Right renal pelvis (tissue), 4 donors: ENCODE measurements at regions not wholly inside any gene's neighbourhood (a gene's known extent, or its start where the extent isn't known, plus 50 kb on each side); places are given as distances from the start of the nearest gene placed in this dataset.

Experiments
- DNase-seq, 4 donors: peaks; one replicate each; pipeline ENCODE4 v3.0.0-alpha.2; 2013; ENCODE audit warnings: low read depth in 4 of 4, low spot score in 3 of 4, missing footprints in 1 of 4

DNA sequence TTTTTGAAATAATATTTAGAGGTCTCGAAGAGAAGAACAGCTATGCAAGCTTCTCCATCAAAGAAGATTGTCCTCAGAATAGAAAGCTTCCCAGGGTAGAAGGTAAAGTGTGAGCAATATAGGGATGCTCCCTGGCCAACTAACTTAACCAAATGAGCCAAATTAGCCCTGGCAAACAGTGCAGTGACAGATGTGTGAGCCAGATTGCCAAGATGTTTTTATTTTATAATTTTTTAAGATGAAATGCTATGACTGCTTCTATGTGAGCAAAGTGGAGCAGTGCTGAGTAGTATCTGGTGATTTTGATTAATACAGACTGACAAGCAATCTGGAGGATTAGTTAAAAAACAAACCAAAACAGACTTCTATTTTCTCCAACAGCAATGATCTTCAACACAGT lies 202.1 kb downstream of the NOVA1 start:
- DNase-seq: no peak

GRCh38 chr14:26394150-26394810 lies 203.6 kb downstream of the NOVA1 start:
- peak in 1 of 4 donors; percentile 3 for DNase-seq

DNA sequence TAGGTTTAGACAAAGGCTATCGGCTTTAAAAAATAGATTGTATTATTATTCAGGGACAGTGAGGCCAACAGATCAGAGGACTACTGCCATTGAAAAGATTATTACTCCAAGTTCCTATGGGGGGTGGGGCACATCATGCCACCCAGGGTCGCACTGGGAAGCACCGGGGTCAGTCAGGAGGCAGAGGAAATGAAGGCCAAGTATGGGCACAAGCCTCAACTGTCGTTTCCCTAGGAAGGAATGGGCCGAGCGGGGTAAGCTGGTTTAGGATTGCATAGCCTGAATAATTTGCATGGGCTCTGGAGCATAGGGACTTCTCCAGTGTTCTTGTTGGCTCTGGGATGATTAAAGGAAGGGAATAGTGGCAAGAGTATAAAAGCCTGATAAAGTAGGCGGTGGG lies 205.3 kb downstream of the NOVA1 start:
- DNase-seq: no peak

DNA sequence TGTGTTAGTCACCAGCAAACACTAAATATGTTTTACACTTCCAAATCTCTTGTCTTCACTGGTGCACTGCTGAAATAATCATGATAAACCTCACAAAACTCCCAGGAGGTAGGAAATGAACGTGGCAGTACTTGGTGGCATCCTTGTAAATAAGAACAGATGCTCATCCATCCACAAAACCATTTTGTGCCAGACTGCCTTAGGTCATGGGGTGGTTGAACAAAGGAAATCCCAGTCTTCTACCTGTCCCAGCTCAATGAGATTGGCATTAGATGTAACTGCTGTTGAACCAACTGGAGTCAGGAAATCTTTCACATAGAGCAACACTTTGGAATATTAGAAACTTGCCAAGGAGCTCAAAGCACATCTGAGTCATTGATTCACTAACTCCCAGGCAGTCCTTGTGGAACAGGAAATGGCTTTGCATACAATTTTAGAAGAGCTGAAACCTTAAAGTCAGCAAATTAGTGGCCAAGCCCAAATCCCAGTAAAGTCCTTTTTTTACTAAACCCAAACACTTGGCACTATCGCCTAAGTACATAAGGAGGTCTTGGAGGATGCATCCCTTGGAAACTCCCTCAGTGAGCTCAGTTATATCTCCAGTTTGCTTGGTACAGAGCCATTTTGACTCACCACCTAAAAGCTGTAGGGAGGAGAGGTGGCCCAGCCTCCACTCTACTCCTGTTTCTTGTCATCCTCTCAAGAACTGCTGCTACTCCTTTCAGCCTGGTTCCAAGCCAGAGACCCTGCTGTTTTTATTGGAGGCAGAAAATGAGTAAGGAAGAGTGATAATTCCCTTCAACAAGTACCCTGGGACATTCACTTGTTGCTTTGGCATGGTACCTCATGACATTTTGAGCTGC lies 208.0 kb downstream of the NOVA1 start:
- no peak for DNase-seq

DNA sequence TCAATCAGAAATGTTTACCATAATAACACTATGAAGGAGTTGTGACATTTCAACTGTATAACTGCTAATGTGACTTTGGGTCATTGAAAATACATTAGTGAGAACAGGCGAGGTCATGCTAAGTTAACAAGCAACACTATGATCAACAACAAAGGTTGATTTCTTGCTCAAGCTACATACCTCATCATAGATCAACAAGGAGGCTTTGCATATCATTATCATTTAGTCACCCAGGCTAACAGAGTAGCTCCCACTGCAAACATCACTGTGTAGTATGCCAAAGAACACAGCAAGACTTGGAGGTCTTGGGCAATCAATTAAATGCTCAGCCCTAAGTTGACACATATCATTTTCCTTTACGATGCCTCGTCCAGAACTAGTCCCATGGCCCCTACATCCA lies 212.5 kb downstream of the NOVA1 start:
- no peak for DNase-seq

GRCh38 chr14:26382901-26383685 lies 214.7 kb downstream of the NOVA1 start:
- DNase-seq: no peak

DNA sequence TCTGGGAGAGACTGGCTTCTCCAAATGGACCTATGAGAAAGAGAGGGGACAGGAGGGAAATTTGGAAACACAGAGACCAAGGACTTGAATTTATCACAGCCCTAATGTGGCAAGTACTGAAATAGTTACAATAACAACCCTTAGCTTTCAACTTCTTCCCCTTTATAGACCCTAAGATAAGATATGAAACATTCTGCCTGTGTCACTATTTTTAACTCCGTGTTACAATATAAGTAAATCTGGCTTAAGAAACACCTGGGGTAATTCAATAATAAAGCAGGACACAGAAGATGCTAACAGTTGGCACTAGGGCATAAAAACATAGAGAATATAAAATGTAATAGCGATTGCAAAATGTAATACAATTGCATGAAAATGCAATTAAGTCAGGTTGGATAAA lies 216.4 kb downstream of the NOVA1 start:
- no peak for DNase-seq

GRCh38 chr14:26380637-26381036 lies 217.2 kb downstream of the NOVA1 start:
- DNase-seq: no peak

DNA sequence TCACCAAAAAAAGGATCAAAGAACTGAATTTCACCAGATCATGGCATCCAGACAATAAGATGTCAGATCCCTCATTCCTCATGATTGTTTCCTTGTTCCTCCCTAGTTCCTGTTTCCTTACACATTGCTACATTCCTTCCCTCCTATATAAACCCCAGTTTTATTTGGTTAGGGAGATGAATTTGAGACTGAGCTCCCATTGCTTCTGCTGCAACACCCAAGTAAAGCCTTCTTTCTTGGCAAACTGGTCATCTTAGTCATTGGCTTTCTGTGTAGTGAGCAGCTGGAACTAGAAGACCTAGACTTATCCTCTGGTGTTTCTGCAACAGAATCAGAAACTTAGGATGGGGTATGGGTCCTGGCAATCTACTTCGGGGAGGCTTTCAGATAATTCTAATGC lies 217.9 kb downstream of the NOVA1 start:
- DNase-seq: no peak

- DNase-seq: no peak
These were observed 220.7 kb downstream of the NOVA1 start for GRCh38 chr14:26377150-26377549.

- DNase-seq: peak; percentile 28 to 72 (median 56)
These were observed 227.7 kb downstream of the NOVA1 start for GRCh38 chr14:26370115-26370514.

DNA sequence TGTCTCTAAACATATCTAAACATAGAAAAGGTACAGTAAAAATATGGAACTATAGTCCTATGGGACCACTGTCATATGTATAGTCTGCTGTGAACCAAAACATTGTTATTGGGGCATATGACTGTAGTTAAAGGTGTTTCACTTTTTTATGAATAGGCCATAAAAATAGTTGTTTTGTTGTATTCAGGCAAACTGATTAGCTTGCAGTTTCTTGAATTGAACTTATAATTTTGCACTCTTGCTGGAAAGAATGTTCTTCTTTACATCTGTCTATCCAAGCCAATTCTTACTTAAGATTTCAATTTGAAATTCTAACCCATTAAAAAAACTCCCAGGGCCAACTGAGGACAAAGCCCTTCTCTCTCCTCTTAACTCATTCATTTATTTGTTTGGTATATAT lies 234.1 kb downstream of the NOVA1 start:
- no peak for DNase-seq

GRCh38 chr14:26344596-26344995 lies 253.2 kb downstream of the NOVA1 start:
- DNase-seq: no peak

DNA sequence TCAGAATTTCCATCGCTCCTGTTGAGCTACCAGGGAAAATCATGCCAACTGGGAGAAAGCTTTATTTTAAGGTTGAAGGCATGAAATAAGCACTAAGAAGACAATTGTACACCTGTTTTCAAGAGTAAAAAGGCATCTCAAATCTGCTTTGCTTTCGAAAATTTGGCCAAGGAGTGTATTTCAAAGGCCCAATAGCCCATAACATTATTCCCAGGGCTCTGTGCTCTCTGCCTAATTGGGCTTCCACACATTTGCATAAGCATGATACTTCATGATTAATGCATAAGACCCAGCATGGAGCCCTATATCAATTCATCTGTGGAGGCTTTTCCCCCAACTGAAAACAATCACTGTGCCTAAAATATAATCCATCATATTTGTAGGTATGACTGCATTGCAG lies 258.5 kb downstream of the NOVA1 start:
- DNase-seq: no peak

GRCh38 chr14:26338231-26338630 lies 259.6 kb downstream of the NOVA1 start:
- DNase-seq: no peak

DNA sequence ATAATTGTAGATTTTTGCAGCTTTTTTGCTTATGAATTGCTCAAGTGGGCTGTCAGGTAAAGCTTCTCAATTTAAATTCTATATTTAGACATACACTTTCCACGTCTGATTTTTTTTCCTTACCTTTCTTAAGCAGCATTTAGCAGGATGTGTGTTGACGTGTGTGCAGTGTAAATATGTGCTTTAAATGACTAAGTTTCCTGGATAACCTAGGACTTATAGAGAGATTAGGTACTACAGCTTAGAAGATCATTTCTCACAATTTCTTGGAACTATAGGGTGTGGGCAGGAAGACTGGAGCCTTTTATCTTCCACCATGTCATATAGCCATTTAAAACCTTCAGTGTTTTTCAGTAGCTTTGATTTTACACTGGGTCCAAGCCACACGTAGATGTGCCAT lies 263.5 kb downstream of the NOVA1 start:
- no peak for DNase-seq

DNA sequence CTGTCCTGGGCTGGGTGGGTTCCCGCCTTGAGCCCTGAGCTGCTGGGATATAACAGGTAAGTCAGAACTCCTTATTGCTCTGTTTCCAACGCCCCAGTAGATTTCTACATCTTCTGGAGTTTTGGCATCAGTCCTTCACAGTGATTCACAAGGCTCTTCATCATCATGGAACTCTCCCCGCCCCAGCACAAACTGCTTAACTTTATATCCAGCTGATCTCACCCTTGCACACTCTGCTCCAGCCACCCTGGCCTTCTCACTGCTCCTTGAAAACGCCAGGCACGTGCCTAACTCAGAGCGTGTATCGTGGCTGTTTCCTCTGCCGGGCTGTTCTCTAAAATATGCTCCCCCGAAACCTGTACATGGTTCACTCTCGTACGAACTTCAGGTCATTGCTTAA lies 264.9 kb downstream of the NOVA1 start:
- no peak for DNase-seq

DNA sequence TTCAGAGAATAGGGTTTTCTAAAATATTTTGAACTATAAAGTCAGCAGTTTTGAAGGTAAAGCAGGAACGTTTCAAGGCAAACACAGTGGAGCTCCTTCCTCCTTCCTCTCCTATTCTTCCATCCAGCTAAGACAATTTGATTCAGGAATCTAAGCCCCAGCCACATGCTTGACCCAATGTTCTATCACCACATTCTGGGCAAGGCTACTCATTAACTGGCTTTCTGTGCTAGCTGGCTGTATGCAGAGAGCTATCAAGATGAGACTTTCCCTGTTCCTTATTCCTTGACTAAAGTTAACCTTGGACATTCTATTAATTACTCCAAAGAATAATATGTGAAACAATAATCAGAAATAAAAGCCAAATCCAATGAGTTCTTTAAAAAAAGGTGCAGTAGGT lies 266.9 kb downstream of the NOVA1 start:
- peak in 1 of 4 donors; percentile 17 for DNase-seq

- DNase-seq: no peak
These were observed 269.0 kb downstream of the NOVA1 start for GRCh38 chr14:26328791-26329190.

DNA sequence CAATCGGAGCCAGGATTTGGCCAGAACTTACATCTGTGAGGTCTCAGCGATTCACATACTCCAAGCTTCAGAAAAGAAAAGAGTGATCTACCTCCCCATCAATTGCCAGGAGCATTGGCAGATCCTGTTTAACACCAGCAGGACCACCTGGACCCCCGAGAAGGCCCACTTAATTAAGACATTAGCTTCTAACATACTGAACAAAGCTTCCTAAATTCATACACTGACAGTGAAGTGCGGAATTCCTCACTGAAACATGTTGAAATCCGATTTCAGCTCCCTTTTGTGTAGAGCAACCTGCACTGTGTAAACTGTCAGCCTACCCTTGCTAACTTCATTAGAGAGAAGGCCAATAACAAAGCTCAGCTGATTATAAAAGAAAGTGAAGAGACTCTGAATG lies 274.0 kb downstream of the NOVA1 start:
- DNase-seq: no peak

- DNase-seq: no peak
These were observed 276.9 kb downstream of the NOVA1 start for GRCh38 chr14:26320886-26321285.
